HG03460 (cell line): ENCODE measurements at regions not wholly inside any gene's neighbourhood (a gene's known extent, or its start where the extent isn't known, plus 50 kb on each side); places are given as distances from the start of the nearest gene placed in this dataset.
"Not testable (repeated sequence)": the region's sequence is repeated elsewhere in the genome, so short reads cannot be mapped to it uniquely, and the experiment has no call there.

ENCODE experiments used
- ATAC-seq: cut with Tn5 transposase; IDR thresholded peaks from one replicate; pipeline ENCODE4 v1.9.1; 2021; ENCODE audit not compliant: unreplicated experiment

DNA sequence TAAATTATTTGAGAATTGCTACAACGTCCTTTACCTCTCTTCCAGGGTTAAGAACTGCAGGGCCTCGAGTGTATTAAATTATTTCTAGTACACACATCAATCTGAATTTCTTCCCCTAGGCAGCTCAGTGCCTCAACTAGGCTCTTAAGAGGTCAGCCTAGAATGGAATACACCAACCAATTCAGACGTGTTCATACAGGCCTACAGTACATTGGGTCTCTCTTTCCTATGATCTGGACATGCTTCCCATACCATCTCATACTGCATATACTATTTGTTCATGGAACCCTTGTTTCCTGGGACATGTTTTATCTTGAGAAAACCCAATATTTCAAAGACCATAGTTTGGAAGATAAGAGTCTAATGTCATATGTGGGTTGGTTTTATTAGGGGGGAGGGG lies 434.1 kb upstream of the WWC1 start:
- no peak for ATAC-seq

DNA sequence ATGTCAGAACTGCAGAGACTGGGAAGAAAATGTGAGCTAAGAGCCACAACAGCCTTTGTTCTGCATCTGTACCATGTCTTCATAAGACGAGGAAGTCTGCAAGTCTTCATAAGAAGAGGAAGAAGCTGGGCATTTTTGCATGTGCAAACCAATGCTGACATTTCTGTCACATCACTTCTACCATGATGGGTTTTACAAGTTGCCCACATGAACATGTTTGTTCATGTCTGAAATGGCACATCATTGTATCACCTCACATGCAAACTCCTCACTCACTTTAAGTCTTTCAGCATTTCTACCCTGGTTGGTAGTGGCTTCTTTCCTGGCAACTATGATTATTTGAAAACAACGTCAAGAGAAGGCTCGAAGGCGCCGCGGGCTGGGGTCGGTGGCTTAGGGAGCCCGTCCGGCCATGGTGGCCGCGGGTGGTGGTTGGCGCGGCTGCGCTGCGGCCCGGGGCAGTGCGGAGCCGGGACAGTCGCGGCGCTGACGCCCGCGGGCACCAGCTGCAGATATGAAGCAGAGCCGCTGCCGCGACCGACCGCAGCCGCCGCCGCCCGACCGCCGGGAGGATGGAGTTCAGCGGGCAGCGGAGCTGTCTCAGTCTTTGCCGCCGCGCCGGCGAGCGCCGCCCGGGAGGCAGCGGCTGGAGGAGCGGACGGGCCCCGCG lies 433.1 kb upstream of the WWC1 start:
- not testable (repeated sequence) for ATAC-seq

DNA sequence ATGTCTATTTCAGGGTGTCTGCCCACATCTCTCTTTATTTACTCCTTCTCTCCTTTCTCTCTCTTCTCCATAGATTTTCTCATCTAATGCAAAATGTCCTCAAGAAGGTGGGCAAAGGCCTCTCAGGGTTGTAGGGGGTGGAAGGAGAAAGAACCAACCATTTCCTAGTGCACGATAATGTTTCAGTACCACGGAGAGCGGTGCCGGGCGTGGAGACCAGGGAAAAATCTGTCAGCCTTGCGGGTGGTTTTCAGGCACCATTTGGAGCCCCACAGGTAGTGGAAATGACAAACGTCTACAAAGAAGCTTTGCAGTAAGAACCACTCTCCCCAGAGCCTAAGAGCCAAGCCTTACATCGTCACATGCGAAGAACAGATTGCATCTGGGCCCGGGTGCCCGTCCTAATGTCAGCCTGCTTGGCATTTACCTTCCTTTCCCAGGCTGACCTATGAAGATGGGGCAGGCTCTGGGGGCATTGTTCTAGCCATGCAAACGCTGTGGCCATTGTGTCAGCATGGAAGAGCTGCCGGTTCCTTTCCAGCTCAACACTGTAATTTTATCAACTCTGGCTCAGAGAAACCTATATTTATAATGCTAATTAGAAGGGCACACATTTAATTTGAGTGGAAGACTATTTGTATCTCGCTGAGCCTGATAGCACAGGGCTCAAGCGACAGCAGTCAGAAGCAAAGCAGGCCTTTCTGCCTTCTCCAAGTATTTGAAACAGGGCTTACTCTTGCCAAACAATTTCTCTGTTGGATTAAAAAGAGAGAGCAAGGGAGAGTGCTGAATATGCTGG lies 430.1 kb upstream of the WWC1 start:
- no peak for ATAC-seq

DNA sequence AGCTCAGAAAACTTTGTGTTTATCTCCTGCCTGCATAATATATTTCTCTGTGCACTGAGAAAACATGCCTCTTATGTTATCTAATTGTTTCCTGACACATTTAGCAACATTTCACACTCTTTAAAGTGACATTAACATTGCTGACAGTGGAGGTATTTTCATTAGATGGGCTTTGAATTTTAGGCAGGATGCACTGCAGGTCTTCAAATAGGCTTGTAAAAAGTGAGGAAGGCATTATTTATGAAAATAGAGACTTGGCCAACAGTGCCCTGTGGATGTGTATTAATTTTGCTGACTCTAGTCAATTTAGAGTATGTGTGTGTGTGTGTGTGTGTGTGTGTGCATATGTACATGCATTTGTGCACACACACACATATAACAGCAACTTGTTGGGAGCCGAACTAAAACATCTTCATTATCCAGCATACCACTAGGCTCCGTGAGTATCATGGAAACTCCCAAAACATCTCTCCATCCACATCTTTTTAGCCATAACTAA lies 429.5 kb upstream of the WWC1 start:
- ATAC-seq, result no peak

DNA sequence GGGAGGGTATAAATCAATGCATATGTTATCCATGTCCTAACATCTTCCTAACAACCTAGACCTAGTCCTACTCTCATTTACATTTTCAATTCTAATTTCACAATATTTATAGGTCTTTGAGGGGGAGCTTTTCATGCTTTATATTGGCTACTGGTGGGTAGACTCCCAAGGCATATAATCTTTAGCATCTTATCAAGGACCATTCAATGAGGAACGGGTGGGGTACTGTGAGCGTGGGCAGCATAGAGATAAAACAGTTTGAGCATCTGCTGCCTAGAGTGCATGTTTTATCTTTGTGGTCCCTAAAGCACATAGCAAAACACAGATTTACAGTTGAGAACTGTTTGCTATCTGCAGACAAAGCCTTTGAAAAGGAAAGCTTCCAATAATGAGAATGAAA lies 427.6 kb upstream of the WWC1 start:
- ATAC-seq, result no peak

DNA sequence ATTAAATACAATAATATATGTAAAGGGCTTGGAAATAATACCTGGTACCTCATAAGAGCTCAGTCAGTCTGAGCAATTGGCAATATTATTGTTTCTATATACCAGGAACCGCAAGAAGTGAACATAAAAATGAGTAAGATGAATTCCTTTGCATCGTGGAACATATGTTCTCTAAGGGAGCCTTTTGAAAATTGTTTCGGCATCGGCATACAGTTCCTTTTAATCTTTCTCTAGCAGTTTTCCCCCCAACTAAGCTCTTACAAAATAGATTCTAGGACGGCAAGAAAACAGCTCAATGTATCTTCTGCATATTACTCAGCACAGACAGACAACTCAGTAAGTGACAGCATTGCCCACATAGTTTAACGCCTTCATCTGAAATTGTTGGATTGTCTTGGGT lies 426.6 kb upstream of the WWC1 start:
- no peak for ATAC-seq

- no peak for ATAC-seq
Measured at GRCh38 chr5:167866797-167867196, 424.6 kb upstream of the WWC1 start.

- ATAC-seq, result no peak
Measured at GRCh38 chr5:167867281-167867680, 424.2 kb upstream of the WWC1 start.

DNA sequence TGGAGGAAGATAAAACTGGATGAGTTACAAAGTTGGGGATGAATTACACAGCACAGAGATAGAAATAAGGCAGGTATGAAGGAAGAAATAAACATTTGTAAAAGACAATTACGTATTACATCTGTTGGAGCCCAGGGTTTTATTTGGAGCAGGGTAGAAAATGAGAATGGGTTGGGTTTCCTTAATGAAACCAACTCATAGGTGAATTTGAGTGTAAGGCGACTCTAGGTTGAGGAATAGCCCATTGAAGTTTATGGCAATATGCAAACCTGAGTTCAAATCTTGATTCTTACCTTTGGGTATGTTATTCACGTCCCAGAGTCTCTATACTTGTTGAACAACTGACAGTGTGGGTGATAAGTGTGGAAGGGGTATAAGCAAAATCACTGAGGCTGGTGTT lies 422.3 kb upstream of the WWC1 start:
- no peak for ATAC-seq

- ATAC-seq, result no peak
Measured at GRCh38 chr5:167870055-167870454, 421.4 kb upstream of the WWC1 start.

DNA sequence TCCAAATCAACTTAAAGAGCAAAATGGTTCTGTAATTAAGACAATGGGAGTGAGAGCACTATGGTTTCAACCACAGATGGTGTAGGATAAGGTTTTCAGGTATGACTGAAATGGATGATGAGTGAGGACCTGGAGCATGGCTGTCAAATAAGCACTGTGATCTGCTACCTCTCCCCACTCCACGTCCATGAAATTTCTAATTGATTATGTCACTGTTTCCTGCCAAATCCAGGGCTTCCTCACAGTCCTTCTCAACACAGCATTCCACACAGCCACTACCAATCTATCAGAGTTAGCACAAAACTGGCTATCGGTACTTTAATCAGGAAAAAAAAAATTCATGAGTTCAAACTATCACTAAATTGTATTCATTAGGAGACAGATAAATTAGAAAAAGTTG lies 420.4 kb upstream of the WWC1 start:
- no peak for ATAC-seq

DNA sequence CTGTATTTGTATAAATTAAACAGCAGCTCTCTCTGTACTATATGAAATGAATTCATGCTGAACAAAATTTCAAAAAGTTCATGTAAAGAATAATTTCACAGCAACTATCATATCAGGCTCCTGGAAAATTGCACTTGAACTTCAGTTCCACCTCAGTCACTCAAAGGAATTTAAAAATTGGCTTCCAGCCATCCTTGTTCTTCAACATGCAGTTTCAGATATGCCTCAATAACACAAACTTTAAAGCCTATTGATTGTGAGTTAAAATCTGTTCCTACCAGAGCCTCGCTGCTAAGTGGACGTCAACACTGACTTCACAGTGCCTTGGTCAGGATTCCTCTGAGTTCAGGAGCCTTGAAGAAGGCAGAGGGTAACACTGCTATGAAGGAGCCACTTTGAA lies 418.7 kb upstream of the WWC1 start:
- ATAC-seq, result no peak

GRCh38 chr5:167877114-167877722 lies 414.2 kb upstream of the WWC1 start:
- ATAC-seq, result no peak

GRCh38 chr5:167877924-167878323 lies 413.5 kb upstream of the WWC1 start:
- no peak for ATAC-seq

GRCh38 chr5:167880420-167880819 lies 411.0 kb upstream of the WWC1 start:
- ATAC-seq, result no peak

GRCh38 chr5:167881041-167881440 lies 410.4 kb upstream of the WWC1 start:
- no peak for ATAC-seq

- ATAC-seq, result no peak
Measured at GRCh38 chr5:167886196-167886595, 405.2 kb upstream of the WWC1 start.

DNA sequence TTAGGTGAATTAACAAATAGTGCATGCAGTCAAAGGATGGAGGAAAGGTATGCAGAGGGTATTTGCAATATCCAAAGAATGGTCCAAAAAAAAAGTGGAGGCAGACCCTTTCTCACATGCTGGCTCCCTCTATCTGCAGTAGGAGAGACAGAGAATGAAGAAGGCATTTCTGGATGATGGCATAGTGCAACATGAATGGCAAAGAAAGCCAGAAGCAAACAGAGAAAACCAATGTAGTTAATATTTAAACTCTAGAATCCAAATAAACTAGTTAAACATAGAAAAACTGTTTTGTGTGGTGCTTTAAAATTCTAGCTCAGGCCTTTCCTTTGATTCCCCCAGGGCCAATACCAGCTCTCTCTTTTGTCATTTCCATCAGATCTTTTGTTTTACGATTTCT lies 403.1 kb upstream of the WWC1 start:
- no peak for ATAC-seq

DNA sequence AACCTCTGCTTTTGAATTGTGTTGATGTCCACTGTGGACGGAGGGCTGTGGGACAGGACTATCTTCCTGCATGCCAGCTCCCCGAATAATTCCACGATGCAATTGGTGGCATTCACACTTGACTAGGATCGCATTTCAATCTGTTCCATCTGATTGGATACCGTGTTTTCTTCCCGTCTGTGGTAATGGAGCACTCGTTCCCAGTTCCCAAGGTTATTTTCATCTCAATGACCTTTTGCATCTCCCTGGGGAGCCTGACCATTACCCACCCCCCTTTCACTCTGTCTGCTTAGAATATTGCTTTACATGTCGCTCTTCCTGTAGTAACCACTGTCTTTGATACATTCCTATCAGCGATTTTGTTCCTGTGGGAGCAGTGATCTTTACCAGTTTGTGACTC lies 402.2 kb upstream of the WWC1 start:
- ATAC-seq, result no peak

- no peak for ATAC-seq
Measured at GRCh38 chr5:167892352-167893115, 398.9 kb upstream of the WWC1 start.

GRCh38 chr5:167893271-167893670 lies 398.2 kb upstream of the WWC1 start:
- no peak for ATAC-seq
